ENCODE measurements at regions not wholly inside any gene's neighbourhood (a gene's known extent, or its start where the extent isn't known, plus 50 kb on each side); places are given as distances from the start of the nearest gene placed in this dataset.

- Histone ChIP-seq H3K23ac (ENCODE audit: low read depth, low read length) (no peak overlapping the region), H3K4me3 (ENCODE audit: insufficient read depth, low read depth, low read length) (no peak overlapping the region), H3K9me1 (ENCODE audit: insufficient read depth, low read length) (no peaks in the 10 kb centered on the region), H4K20me1 (ENCODE audit: insufficient read depth, low read length) (no peaks in the 10 kb centered on the region), H3K36me3 (ENCODE audit: control insufficient read depth, insufficient read depth, low read length) (no peaks in the 10 kb centered on the region), H2BK15ac (ENCODE audit: low read depth, low read length) (no peak overlapping the region), H2AFZ (replicated peaks; ENCODE audit: low read length, poor library complexity) (no peak overlapping the region), H2BK20ac (ENCODE audit: low read depth, low read length) (no peak overlapping the region), H2AK5ac (ENCODE audit: low read depth, low read length) (no peak overlapping the region), H3K9me3 (ENCODE audit: control insufficient read depth, insufficient read depth, low read length) (peaks cover 3% of the 10 kb centered on the region; the same call in 1 of the 2 replicates), H3K56ac (ENCODE audit: extremely low read depth, insufficient read depth, low read length) (no peak overlapping the region), H4K91ac (ENCODE audit: insufficient read depth, low read depth, low read length) (no peak overlapping the region), H3K27me3 (ENCODE audit: control insufficient read depth, insufficient read depth, low read length) (no peaks in the 10 kb centered on the region), H3K79me1 (ENCODE audit: low read depth in 1 of 2, low read length in 2 of 2) (no peaks in the 10 kb centered on the region), H3K14ac (replicated peaks; ENCODE audit: low read depth, low read length) (no peak overlapping the region), H2BK5ac (ENCODE audit: low read depth, low read length, poor library complexity, severe bottlenecking) (no peak overlapping the region), H4K5ac (ENCODE audit: low read depth, low read length) (no peak overlapping the region), H2BK120ac (ENCODE audit: low read depth, low read length) (no peak overlapping the region), H3K4me1 (ENCODE audit: control insufficient read depth, insufficient read depth, low read length) (no peaks in the 10 kb centered on the region), H3K18ac (ENCODE audit: low read depth, low read length) (no peak overlapping the region), H3K27ac (ENCODE audit: insufficient read depth, low read length) (no peak overlapping the region), H3K4ac (ENCODE audit: low read depth, low read length) (no peak overlapping the region), H3K4me2 (ENCODE audit: low read depth, low read length) (no peak overlapping the region), H3K9ac (ENCODE audit: low read depth, low read length) (no peak overlapping the region), H2AK9ac (replicated peaks; ENCODE audit: low read depth, low read length, poor library complexity) (no peak overlapping the region), H4K8ac (ENCODE audit: low read depth in 2 of 2, low read length in 2 of 2) (no peak overlapping the region)
- dilution Hi-C loops (cut with HindIII; ENCODE audit: low sequenced_read_pairs, unreplicated experiment): no loop called here
- CTCF ChIA-PET: no interaction called here
- in situ Hi-C loops (cut with MboI; ENCODE audit: low sequenced_read_pairs): no loop called here
- TF ChIP-seq NFE2L2 (IDR thresholded peaks at IDR 0.05; ENCODE audit: low read depth, low read length) (no peak), USF2 (IDR thresholded peaks at IDR 0.05; ENCODE audit: low read depth, low read length) (no peak)
- no CpG with 5 or more reads among the region's 3 CpGs for WGBS, 2 experiments (ENCODE audit: extremely low coverage in 2 of 2, insufficient read length in 1 of 2)
- POLR2A ChIA-PET (ENCODE audit: unreplicated experiment): no interaction called here
- no peak for ATAC-seq (ENCODE audit: low read depth)
- no peak for DNase-seq
- intact Hi-C loops (cut with micrococcal nuclease): no loop called here
- no TSS peak for BruUV-seq (replicated peaks)
Observed at GRCh38 chr13:100845128-100845757, 170.6 kb upstream of the TMTC4 start.
